ENCODE measurements at regions not wholly inside any gene's neighbourhood (a gene's known extent, or its start where the extent isn't known, plus 50 kb on each side); places are given as distances from the start of the nearest gene placed in this dataset.

GRCh38 chr7:97513326-97513725 is 218.6 kb upstream of the TAC1 start:
- Mint-ChIP-seq H3K27me3 (ENCODE audit: insufficient read depth, unreplicated experiment) (peaks cover 4% of the 10 kb centered on the region), H3K4me1 (ENCODE audit: low read depth, unreplicated experiment) (peaks cover 7% of the 10 kb centered on the region), H3K36me3 (ENCODE audit: insufficient read depth, unreplicated experiment) (no peaks in the 10 kb centered on the region), H3K27ac (ENCODE audit: unreplicated experiment) (no peak overlapping the region), H3K9me3 (ENCODE audit: unreplicated experiment) (no peaks in the 10 kb centered on the region), H3K4me3 (ENCODE audit: unreplicated experiment) (no peak overlapping the region)
- no peaks in the 10 kb centered on the region for H3K27me3 ChIP-seq (replicated peaks; ENCODE audit: control insufficient read depth, insufficient read depth, low read length)
- DNase-seq = no peak
- no TSS peak for BruUV-seq (replicated peaks)
- no peak overlapping the region for H3K4me3 ChIP-seq (ENCODE audit: low read depth, low read length)
- H3K9me3 ChIP-seq = no peaks in the 10 kb centered on the region
- POLR2A ChIA-PET = no interaction called here
- no peak for TF ChIP-seq CTCF (IDR thresholded peaks at IDR 0.05; ENCODE audit: insufficient read depth in 1 of 2, low read depth in 1 of 2, low read length in 1 of 2, severe bottlenecking in 1 of 2, unreplicated experiment in 1 of 2)
- no peaks in the 10 kb centered on the region for H3K36me3 ChIP-seq (ENCODE audit: control insufficient read depth, insufficient read depth, low read length)
- CTCF ChIA-PET = no interaction called here
- intact Hi-C loops (cut with micrococcal nuclease; ENCODE audit: unreplicated experiment) = no loop called here
- H3K4me1 ChIP-seq = peaks cover 10% of the 10 kb centered on the region

- POLR2A ChIA-PET = no interaction called here
- Mint-ChIP-seq H3K36me3 (ENCODE audit: insufficient read depth, unreplicated experiment) (no peaks in the 10 kb centered on the region), H3K27ac (ENCODE audit: unreplicated experiment) (no peak overlapping the region), H3K9me3 (ENCODE audit: unreplicated experiment) (peaks cover 8% of the 10 kb centered on the region), H3K27me3 (ENCODE audit: insufficient read depth, unreplicated experiment) (no peaks in the 10 kb centered on the region), H3K4me1 (ENCODE audit: low read depth, unreplicated experiment) (no peaks in the 10 kb centered on the region), H3K4me3 (ENCODE audit: unreplicated experiment) (no peak overlapping the region)
- Histone ChIP-seq H3K36me3 (ENCODE audit: control insufficient read depth, insufficient read depth, low read length) (no peaks in the 10 kb centered on the region), H3K9me3 (no peaks in the 10 kb centered on the region), H3K4me3 (ENCODE audit: low read depth, low read length) (no peak overlapping the region), H3K27me3 (replicated peaks; ENCODE audit: control insufficient read depth, insufficient read depth, low read length) (no peaks in the 10 kb centered on the region), H3K4me1 (no peaks in the 10 kb centered on the region)
- CTCF ChIA-PET = no interaction called here
- intact Hi-C loops (cut with micrococcal nuclease; ENCODE audit: unreplicated experiment) = no loop called here
- no peak for DNase-seq
- no TSS peak for BruUV-seq (replicated peaks)
- no peak for TF ChIP-seq CTCF (IDR thresholded peaks at IDR 0.05; ENCODE audit: insufficient read depth in 1 of 2, low read depth in 1 of 2, low read length in 1 of 2, severe bottlenecking in 1 of 2, unreplicated experiment in 1 of 2)
These were observed 190.7 kb upstream of the TAC1 start for GRCh38 chr7:97541188-97541587.

GRCh38 chr7:97555857-97556421 is 175.9 kb upstream of the TAC1 start:
- Histone ChIP-seq H3K36me3 (ENCODE audit: control insufficient read depth, insufficient read depth, low read length) (no peaks in the 10 kb centered on the region), H3K4me3 (ENCODE audit: low read depth, low read length) (no peak overlapping the region), H3K9me3 (no peaks in the 10 kb centered on the region), H3K4me1 (no peaks in the 10 kb centered on the region), H3K27me3 (replicated peaks; ENCODE audit: control insufficient read depth, insufficient read depth, low read length) (no peaks in the 10 kb centered on the region)
- CTCF ChIA-PET = interaction anchor here (0.6 kb wide), 1 partner anchor 55 kb away, joined by 3 read pairs; no protein-coding TSS in a partner anchor
- Mint-ChIP-seq H3K27me3 (ENCODE audit: insufficient read depth, unreplicated experiment) (peaks cover 8% of the 10 kb centered on the region), H3K27ac (ENCODE audit: unreplicated experiment) (no peak overlapping the region), H3K9me3 (ENCODE audit: unreplicated experiment) (no peaks in the 10 kb centered on the region), H3K4me1 (ENCODE audit: low read depth, unreplicated experiment) (no peaks in the 10 kb centered on the region), H3K4me3 (ENCODE audit: unreplicated experiment) (no peak overlapping the region), H3K36me3 (ENCODE audit: insufficient read depth, unreplicated experiment) (no peaks in the 10 kb centered on the region)
- DNase-seq = no peak
- no peak for TF ChIP-seq CTCF (IDR thresholded peaks at IDR 0.05; ENCODE audit: insufficient read depth in 1 of 2, low read depth in 1 of 2, low read length in 1 of 2, severe bottlenecking in 1 of 2, unreplicated experiment in 1 of 2)
- intact Hi-C loops (cut with micrococcal nuclease; ENCODE audit: unreplicated experiment) = no loop called here
- BruUV-seq (replicated peaks) = no TSS peak
- POLR2A ChIA-PET = no interaction called here
